ENCODE measurements at regions not wholly inside any gene's neighbourhood (a gene's known extent, or its start where the extent isn't known, plus 50 kb on each side); places are given as distances from the start of the nearest gene placed in this dataset.

GRCh38 chr14:100381395-100382105 lies 58.4 kb downstream of the SLC25A47 start:
- DNase-seq: no peak

- DNase-seq: no peak
Measured at GRCh38 chr14:100382106-100382455, 58.9 kb downstream of the SLC25A47 start.

GRCh38 chr14:100383727-100384158 lies 60.6 kb downstream of the SLC25A47 start:
- DNase-seq: peak; percentile 49 to 54

GRCh38 chr14:100384277-100384676 lies 61.1 kb downstream of the SLC25A47 start:
- DNase-seq: no peak

- DNase-seq: no peak
Measured at GRCh38 chr14:100384819-100385813, 62.0 kb downstream of the SLC25A47 start.

DNA sequence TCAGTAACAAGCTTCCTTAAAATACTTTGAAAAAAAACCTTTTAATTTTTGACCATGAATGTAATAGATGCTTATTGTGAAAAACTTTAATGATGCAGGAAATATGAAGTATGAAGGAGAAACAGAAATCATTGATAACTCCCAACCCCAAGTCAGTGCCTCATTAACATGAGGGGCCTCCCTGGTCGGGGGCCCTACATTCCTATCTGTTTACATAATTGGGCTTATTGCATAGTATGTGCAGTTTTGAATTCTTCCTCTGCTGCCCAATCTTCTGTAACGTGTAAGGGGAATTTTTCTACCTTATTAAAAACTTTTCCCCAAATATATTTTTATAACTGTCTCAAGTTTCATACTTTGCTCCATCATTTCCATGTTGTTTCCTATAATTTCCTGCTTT lies 63.0 kb downstream of the SLC25A47 start:
- no peak for DNase-seq

DNA sequence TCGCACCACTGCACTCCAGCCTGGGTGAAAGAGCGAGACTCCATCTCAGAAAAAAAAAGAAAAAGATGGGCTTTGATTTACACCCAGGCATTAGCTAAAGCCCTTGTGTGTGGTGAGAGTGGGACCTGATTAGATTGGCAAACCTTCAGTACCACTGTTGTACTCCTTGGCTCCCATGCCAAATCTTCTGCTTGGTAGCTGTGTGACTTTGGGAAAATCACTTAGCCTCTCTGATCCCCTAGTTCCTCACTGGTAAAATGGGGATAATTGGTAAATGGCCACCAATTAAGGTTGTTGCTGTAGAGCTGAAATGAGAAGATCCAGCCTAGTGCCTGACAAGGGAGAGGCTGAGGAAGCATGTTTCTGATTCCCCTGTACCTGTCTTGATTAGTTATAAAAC lies 63.7 kb downstream of the SLC25A47 start:
- no peak for DNase-seq

DNA sequence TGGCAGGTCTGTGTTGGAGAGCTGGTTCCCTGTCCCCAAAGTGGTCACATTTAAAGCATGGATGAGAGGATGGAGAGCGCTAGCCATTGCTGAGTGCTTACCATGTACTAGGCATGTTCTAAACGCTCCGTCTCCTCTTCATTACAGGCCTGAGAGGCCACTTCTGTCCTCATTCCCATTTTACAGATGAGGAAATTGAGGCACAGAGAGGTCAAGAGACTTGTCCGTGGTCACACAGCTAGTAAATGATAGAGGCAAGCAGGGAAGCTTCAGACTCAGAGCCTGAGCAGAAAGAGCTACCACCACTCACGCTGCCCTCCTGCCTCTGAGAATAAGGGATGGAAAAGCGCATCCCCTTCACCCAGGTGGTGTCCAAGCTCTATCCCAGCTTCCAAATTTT lies 64.3 kb downstream of the SLC25A47 start:
- DNase-seq: no peak

DNA sequence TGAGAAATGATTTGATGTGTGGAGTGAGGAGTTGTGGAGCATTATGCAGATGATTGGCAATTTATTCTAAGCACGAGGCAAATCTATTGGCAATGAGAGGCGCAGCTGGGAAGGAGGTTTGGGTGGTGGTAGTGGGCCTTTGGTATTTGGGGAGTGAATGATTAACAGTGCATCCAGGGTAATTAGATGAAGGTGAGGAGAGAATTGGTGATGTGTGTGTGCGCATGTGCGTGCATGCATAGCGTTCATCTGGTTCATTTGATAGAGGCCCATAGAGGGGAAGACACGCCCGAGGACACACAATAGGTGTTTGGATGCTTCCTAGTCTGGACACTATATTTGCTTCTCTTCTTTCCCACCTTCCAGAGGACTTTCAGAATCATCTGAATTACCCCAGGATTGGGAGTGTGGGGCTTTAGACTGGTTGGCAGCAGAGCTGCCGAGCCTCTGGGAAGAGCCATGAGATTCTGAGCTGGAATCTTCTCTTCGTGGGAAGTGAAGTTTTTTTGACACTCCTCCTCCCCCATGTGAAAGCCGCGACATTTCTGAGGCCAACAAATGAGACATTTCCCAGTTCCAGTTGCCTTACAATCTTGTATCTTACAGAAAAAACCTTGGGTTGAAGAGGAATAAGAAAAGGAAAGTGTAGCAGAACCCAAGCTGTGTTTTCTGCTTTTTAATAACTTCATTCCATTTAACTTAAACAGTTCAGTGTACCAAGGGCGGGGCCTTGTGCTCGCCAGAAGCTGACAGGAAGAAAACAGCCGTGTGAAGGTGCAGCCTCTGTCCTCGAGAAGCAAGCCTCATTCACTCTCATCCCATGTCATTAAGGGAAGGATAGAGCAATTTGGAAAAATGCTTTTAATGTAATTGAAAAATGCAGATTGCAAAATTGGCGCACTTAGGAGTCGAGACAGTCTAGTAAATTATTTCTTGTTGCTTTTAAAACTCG lies 65.2 kb downstream of the SLC25A47 start:
- DNase-seq: no peak

- no peak for DNase-seq
Measured at GRCh38 chr14:100389497-100390104, 66.5 kb downstream of the SLC25A47 start.

DNA sequence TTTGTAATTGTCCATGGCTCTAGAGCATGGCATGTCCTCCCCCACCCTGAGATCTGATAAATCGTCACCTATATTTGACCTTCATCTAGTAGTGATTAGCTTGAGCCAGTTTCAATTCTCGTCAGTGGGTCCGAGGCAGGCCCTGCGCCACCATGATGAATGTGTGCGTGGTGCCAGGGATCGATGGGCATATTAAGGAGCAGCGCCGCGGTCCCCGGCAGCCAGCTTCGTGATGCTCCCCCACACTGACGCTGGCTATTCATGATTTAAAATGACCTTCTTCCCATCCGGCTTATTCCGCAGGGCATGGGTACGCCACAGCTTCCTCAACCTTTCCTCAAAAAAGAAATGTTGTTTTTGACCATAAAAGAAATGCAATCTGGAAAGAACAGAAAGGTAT lies 68.0 kb downstream of the SLC25A47 start:
- no peak for DNase-seq

- DNase-seq: no peak
Measured at GRCh38 chr14:100391724-100392123, 68.6 kb downstream of the SLC25A47 start.

DNA sequence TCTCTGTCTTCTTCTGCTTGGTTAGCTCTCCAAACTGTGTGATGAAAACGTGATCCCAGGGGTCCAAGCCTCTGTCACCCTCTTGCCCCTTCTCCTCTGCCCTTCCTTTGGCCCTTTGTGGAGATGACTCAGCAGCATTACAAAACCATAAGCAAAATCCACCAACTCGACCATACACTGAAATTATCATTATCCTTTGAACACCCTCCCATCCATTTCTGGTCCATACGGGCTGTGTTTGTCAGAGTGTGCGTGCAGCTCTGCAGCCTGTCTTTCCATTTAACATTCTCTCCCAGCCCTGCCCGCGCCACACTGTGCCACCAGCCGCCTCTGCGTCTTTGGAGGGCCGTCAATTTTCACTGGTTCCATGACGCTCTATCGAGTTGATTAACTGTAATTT lies 69.2 kb downstream of the SLC25A47 start:
- no peak for DNase-seq

DNA sequence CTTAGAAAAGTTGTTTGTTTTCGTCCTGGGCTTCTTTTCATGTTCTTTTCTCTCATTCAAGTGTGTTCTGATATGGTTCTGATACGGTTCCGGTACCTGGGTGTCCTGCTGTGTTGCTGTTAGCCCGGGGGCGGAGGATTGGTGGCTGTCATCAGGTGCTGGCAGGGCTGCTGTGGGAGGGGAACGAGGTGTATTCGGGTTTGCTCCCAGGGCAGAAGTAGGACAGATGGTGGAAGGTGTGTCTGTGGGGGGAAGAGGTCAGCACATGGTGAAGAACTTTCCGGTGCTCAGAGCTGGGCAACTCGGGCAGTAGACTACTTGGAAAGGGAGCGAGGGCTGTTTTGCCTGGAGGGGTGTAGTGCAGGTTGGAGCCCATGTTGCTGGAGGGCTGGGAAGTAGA lies 70.2 kb downstream of the SLC25A47 start:
- DNase-seq: no peak

DNA sequence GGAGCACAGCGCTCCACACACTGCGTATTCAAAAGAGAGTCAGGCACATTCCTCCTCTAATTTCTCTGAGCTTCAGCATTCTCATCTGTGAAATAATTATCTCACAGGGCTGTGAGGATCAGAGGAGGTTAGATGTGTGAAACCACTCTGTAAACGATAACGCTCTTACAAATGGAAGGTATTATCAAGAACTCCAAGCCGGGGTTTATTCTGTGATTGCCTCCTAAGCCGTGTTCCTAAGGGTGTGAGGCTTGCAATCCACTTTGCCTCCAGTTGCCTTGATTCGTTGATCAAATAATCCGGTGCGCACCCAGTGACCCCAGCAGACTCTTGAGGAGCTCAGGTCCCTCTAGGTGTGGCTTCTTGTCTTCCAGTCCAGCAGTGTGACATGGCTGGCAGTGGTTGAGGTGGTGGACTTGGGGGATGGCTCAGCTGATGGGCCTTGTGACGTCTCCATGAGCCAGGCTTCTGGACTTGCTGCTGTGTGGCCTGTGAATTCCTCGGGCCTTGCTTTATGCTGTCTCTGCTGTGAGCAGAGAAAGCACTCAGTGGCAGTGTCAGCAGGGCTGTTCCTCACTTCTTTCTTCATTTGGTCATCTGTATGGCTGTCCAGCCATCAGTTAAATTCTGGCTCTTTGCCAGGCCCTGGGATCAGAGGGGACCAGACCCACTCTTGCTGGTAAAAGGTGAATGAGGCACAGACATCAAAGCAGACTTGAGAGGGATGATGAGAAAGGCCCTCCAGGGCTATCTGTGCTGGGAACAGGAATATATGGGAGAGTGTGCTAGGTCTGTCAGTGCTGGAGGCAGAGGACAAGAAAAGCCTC lies 71.0 kb downstream of the SLC25A47 start:
- DNase-seq: no peak

- no peak for DNase-seq
Measured at GRCh38 chr14:100394886-100395672, 71.9 kb downstream of the SLC25A47 start.

DNA sequence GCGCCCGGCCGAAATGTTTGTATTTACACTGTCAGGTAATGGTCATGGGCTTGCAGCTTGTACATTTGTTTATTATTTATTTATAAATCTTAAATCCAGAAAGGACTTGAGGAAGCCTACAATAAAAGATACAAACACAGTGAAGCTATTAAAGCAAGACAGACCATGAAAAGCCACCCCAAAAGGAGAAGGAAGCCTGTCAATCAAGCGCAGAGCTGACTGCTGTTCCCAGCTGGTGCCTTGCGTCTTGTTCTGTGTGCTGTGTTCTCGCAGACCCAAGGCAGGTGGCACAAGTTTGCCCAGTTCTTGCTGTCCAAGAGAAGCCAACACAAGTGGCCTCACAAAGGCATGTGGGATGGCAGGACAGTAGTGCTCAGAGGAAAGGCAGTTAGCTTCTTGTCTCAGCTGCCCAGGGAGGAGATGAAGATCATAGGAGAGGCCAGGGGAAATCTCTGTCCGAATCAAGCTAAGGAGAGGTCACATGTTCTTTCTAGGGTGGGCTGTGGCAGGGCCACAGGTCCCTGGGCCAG lies 73.2 kb downstream of the SLC25A47 start:
- no peak for DNase-seq

DNA sequence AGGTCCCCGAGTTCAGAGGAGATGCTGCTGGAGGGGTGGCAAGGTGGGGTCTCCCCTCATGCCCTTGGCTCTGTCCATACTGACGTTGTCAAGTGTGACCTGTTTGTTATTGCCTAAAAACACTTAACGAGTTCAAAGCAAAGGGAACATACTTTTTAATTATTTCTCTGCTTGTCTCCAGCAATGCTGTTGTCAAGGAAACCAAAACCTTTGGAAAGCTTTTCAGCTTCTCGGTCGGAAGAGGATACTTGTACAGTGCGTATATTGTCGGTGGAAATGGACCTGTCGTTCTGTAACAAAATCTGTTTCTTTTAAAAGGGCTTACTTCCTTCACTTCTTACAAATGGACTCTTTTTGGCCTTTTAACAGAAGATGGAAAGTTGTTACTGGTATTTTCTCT lies 73.9 kb downstream of the SLC25A47 start:
- DNase-seq: no peak

- no peak for DNase-seq
Measured at GRCh38 chr14:100398044-100398443, 74.9 kb downstream of the SLC25A47 start.

Measured in stimulated activated CD4-positive, alpha-beta T cell treated with anti-CD3 and anti-CD28 coated beads, Interleukin-4, amount 100 ng/mL, for 4 hours (primary cell).